ENCODE measurements at regions not wholly inside any gene's neighbourhood (a gene's known extent, or its start where the extent isn't known, plus 50 kb on each side); places are given as distances from the start of the nearest gene placed in this dataset.
A peak's percentile ranks its signal among the peaks of the same experiment; 100 is the strongest.

DNA sequence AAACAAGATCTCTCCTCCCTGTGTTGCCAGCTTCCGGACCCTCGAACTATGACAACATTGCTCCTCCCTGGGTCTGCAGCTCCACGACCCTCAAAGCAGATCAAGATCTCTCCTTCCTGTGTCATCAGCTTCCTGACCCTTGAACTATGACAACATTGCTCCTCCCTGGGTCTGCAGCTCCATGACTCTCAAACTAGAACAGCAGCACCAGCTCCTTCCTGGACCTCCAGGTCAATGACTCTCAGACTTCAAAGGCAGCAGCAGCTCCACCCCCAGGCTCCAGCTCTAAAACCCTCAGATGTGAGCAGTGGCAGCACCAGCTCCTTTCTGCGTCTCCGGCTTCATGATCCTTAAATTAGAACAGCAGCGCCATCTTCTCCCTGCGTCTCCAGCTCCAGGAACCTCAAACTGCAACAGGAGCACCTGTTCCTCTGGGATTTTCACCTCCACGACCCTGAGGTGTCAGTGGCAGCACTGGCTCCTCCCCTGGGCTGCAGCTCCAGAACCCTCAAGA is 341.0 kb upstream of the SULF2 start (continued):
- TF ChIP-seq, protein P1, sequence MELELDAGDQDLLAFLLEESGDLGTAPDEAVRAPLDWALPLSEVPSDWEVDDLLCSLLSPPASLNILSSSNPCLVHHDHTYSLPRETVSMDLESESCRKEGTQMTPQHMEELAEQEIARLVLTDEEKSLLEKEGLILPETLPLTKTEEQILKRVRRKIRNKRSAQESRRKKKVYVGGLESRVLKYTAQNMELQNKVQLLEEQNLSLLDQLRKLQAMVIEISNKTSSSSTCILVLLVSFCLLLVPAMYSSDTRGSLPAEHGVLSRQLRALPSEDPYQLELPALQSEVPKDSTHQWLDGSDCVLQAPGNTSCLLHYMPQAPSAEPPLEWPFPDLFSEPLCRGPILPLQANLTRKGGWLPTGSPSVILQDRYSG (CRISPR knock-in tag; IDR thresholded peaks at IDR 0.05): no peak
- TF ChIP-seq FOXM1 (CRISPR knock-in tag; IDR thresholded peaks at IDR 0.05) (no peak), TP53 (CRISPR knock-in tag; conservative IDR thresholded peaks at IDR 0.05) (no peak), MIER2 (CRISPR knock-in tag; IDR thresholded peaks at IDR 0.05) (0 out of 2 replicates have a peak, but pooled peaks have one; percentile 26), GATAD1 (CRISPR knock-in tag; IDR thresholded peaks at IDR 0.05) (no peak), CENPT (CRISPR knock-in tag; IDR thresholded peaks at IDR 0.05; ENCODE audit: low read depth) (no peak), TEAD3 (CRISPR knock-in tag; optimal IDR thresholded peaks at IDR 0.05; ENCODE audit: borderline replicate concordance) (peak; percentile 52), KLF11 (CRISPR knock-in tag; IDR thresholded peaks at IDR 0.05) (no peak), GABPA (IDR thresholded peaks at IDR 0.05; ENCODE audit: low read depth, low read length) (no peak), GABPA (CRISPR knock-in tag; IDR thresholded peaks at IDR 0.05; ENCODE audit: low read depth) (peak; percentile 67), CCDC6 (CRISPR knock-in tag; IDR thresholded peaks at IDR 0.05) (no peak), LCORL (IDR thresholded peaks at IDR 0.05) (no peak), LCORL (CRISPR knock-in tag; IDR thresholded peaks at IDR 0.05) (no peak), ZNF577 (CRISPR knock-in tag; IDR thresholded peaks at IDR 0.05; ENCODE audit: borderline replicate concordance, low read depth) (no peak), ZNF788 (CRISPR knock-in tag; IDR thresholded peaks at IDR 0.05; ENCODE audit: borderline replicate concordance) (no peak; the same call in 1 of the 2 replicates), XRCC5 (optimal IDR thresholded peaks at IDR 0.05; ENCODE audit: low read length) (no peak), ZNF230 (CRISPR knock-in tag; IDR thresholded peaks at IDR 0.05) (0 out of 2 replicates have a peak, but pooled peaks have one; percentile 48)
- TF ChIP-seq, protein P2, sequence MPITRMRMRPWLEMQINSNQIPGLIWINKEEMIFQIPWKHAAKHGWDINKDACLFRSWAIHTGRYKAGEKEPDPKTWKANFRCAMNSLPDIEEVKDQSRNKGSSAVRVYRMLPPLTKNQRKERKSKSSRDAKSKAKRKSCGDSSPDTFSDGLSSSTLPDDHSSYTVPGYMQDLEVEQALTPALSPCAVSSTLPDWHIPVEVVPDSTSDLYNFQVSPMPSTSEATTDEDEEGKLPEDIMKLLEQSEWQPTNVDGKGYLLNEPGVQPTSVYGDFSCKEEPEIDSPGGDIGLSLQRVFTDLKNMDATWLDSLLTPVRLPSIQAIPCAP (CRISPR knock-in tag; IDR thresholded peaks at IDR 0.05; ENCODE audit: low read depth): no peak
- TF ChIP-seq, protein P3, sequence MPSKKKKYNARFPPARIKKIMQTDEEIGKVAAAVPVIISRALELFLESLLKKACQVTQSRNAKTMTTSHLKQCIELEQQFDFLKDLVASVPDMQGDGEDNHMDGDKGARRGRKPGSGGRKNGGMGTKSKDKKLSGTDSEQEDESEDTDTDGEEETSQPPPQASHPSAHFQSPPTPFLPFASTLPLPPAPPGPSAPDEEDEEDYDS (CRISPR knock-in tag; IDR thresholded peaks at IDR 0.05): no peak
- TF ChIP-seq, protein P4, sequence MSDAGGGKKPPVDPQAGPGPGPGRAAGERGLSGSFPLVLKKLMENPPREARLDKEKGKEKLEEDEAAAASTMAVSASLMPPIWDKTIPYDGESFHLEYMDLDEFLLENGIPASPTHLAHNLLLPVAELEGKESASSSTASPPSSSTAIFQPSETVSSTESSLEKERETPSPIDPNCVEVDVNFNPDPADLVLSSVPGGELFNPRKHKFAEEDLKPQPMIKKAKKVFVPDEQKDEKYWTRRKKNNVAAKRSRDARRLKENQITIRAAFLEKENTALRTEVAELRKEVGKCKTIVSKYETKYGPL (CRISPR knock-in tag; IDR thresholded peaks at IDR 0.05): no peak
- TF ChIP-seq, protein P5, sequence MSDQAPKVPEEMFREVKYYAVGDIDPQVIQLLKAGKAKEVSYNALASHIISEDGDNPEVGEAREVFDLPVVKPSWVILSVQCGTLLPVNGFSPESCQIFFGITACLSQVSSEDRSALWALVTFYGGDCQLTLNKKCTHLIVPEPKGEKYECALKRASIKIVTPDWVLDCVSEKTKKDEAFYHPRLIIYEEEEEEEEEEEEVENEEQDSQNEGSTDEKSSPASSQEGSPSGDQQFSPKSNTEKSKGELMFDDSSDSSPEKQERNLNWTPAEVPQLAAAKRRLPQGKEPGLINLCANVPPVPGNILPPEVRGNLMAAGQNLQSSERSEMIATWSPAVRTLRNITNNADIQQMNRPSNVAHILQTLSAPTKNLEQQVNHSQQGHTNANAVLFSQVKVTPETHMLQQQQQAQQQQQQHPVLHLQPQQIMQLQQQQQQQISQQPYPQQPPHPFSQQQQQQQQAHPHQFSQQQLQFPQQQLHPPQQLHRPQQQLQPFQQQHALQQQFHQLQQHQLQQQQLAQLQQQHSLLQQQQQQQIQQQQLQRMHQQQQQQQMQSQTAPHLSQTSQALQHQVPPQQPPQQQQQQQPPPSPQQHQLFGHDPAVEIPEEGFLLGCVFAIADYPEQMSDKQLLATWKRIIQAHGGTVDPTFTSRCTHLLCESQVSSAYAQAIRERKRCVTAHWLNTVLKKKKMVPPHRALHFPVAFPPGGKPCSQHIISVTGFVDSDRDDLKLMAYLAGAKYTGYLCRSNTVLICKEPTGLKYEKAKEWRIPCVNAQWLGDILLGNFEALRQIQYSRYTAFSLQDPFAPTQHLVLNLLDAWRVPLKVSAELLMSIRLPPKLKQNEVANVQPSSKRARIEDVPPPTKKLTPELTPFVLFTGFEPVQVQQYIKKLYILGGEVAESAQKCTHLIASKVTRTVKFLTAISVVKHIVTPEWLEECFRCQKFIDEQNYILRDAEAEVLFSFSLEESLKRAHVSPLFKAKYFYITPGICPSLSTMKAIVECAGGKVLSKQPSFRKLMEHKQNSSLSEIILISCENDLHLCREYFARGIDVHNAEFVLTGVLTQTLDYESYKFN (CRISPR knock-in tag; conservative IDR thresholded peaks at IDR 0.05): peak; percentile 87
- TF ChIP-seq, protein P6, sequence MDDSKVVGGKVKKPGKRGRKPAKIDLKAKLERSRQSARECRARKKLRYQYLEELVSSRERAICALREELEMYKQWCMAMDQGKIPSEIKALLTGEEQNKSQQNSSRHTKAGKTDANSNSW (CRISPR knock-in tag; IDR thresholded peaks at IDR 0.05; ENCODE audit: borderline replicate concordance): no peak
- TF ChIP-seq, protein P7, sequence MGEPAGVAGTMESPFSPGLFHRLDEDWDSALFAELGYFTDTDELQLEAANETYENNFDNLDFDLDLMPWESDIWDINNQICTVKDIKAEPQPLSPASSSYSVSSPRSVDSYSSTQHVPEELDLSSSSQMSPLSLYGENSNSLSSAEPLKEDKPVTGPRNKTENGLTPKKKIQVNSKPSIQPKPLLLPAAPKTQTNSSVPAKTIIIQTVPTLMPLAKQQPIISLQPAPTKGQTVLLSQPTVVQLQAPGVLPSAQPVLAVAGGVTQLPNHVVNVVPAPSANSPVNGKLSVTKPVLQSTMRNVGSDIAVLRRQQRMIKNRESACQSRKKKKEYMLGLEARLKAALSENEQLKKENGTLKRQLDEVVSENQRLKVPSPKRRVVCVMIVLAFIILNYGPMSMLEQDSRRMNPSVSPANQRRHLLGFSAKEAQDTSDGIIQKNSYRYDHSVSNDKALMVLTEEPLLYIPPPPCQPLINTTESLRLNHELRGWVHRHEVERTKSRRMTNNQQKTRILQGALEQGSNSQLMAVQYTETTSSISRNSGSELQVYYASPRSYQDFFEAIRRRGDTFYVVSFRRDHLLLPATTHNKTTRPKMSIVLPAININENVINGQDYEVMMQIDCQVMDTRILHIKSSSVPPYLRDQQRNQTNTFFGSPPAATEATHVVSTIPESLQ (CRISPR knock-in tag; conservative IDR thresholded peaks at IDR 0.05): no peak
